ENCODE measurements at regions not wholly inside any gene's neighbourhood (a gene's known extent, or its start where the extent isn't known, plus 50 kb on each side); places are given as distances from the start of the nearest gene placed in this dataset.

DNA sequence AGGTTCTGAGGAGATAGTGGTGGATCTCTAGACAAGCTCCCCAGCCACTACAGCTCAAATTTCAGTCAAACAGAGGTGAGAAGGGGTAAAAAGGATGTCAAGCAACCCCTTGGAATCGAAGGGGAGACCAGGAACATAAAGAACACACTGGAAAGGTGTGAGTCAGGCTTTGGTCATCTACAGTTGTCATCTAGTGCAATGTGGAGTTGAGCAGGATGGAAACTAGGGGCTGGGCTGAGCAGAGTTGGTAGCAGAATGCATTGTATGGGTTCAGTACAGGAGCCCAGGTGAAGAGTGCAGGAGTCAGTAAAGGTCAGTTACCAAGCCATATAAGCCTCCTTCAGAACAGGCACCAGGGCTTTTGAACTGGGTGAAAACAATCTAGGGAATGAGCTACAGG lies 52.7 kb upstream of the VAV3 start:
- TF ChIP-seq, protein P1, sequence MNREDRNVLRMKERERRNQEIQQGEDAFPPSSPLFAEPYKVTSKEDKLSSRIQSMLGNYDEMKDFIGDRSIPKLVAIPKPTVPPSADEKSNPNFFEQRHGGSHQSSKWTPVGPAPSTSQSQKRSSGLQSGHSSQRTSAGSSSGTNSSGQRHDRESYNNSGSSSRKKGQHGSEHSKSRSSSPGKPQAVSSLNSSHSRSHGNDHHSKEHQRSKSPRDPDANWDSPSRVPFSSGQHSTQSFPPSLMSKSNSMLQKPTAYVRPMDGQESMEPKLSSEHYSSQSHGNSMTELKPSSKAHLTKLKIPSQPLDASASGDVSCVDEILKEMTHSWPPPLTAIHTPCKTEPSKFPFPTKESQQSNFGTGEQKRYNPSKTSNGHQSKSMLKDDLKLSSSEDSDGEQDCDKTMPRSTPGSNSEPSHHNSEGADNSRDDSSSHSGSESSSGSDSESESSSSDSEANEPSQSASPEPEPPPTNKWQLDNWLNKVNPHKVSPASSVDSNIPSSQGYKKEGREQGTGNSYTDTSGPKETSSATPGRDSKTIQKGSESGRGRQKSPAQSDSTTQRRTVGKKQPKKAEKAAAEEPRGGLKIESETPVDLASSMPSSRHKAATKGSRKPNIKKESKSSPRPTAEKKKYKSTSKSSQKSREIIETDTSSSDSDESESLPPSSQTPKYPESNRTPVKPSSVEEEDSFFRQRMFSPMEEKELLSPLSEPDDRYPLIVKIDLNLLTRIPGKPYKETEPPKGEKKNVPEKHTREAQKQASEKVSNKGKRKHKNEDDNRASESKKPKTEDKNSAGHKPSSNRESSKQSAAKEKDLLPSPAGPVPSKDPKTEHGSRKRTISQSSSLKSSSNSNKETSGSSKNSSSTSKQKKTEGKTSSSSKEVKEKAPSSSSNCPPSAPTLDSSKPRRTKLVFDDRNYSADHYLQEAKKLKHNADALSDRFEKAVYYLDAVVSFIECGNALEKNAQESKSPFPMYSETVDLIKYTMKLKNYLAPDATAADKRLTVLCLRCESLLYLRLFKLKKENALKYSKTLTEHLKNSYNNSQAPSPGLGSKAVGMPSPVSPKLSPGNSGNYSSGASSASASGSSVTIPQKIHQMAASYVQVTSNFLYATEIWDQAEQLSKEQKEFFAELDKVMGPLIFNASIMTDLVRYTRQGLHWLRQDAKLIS (CRISPR knock-in tag; IDR thresholded peaks at IDR 0.05; ENCODE audit: borderline replicate concordance) = no peak
- TF ChIP-seq, protein P2, sequence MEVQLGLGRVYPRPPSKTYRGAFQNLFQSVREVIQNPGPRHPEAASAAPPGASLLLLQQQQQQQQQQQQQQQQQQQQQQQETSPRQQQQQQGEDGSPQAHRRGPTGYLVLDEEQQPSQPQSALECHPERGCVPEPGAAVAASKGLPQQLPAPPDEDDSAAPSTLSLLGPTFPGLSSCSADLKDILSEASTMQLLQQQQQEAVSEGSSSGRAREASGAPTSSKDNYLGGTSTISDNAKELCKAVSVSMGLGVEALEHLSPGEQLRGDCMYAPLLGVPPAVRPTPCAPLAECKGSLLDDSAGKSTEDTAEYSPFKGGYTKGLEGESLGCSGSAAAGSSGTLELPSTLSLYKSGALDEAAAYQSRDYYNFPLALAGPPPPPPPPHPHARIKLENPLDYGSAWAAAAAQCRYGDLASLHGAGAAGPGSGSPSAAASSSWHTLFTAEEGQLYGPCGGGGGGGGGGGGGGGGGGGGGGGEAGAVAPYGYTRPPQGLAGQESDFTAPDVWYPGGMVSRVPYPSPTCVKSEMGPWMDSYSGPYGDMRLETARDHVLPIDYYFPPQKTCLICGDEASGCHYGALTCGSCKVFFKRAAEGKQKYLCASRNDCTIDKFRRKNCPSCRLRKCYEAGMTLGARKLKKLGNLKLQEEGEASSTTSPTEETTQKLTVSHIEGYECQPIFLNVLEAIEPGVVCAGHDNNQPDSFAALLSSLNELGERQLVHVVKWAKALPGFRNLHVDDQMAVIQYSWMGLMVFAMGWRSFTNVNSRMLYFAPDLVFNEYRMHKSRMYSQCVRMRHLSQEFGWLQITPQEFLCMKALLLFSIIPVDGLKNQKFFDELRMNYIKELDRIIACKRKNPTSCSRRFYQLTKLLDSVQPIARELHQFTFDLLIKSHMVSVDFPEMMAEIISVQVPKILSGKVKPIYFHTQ (CRISPR knock-in tag; IDR thresholded peaks at IDR 0.05) = no peak
- TF ChIP-seq ELF4 (CRISPR knock-in tag; IDR thresholded peaks at IDR 0.05; ENCODE audit: low read depth) = no peak
- TF ChIP-seq, protein P3, sequence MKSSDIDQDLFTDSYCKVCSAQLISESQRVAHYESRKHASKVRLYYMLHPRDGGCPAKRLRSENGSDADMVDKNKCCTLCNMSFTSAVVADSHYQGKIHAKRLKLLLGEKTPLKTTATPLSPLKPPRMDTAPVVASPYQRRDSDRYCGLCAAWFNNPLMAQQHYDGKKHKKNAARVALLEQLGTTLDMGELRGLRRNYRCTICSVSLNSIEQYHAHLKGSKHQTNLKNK (CRISPR knock-in tag; IDR thresholded peaks at IDR 0.05) = no peak
- TF ChIP-seq, protein P4, sequence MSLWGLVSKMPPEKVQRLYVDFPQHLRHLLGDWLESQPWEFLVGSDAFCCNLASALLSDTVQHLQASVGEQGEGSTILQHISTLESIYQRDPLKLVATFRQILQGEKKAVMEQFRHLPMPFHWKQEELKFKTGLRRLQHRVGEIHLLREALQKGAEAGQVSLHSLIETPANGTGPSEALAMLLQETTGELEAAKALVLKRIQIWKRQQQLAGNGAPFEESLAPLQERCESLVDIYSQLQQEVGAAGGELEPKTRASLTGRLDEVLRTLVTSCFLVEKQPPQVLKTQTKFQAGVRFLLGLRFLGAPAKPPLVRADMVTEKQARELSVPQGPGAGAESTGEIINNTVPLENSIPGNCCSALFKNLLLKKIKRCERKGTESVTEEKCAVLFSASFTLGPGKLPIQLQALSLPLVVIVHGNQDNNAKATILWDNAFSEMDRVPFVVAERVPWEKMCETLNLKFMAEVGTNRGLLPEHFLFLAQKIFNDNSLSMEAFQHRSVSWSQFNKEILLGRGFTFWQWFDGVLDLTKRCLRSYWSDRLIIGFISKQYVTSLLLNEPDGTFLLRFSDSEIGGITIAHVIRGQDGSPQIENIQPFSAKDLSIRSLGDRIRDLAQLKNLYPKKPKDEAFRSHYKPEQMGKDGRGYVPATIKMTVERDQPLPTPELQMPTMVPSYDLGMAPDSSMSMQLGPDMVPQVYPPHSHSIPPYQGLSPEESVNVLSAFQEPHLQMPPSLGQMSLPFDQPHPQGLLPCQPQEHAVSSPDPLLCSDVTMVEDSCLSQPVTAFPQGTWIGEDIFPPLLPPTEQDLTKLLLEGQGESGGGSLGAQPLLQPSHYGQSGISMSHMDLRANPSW (CRISPR knock-in tag; conservative IDR thresholded peaks at IDR 0.05; ENCODE audit: low read depth) = no peak
- no peak for TF ChIP-seq CBFB (CRISPR knock-in tag; IDR thresholded peaks at IDR 0.05; ENCODE audit: low read depth)
- no peak for TF ChIP-seq ATF1 (CRISPR knock-in tag; IDR thresholded peaks at IDR 0.05)
- TF ChIP-seq NFATC4 (CRISPR knock-in tag; IDR thresholded peaks at IDR 0.05) = no peak
- TF ChIP-seq, protein P5, sequence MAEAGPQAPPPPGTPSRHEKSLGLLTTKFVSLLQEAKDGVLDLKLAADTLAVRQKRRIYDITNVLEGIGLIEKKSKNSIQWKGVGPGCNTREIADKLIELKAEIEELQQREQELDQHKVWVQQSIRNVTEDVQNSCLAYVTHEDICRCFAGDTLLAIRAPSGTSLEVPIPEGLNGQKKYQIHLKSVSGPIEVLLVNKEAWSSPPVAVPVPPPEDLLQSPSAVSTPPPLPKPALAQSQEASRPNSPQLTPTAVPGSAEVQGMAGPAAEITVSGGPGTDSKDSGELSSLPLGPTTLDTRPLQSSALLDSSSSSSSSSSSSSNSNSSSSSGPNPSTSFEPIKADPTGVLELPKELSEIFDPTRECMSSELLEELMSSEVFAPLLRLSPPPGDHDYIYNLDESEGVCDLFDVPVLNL (CRISPR knock-in tag; IDR thresholded peaks at IDR 0.05; ENCODE audit: borderline replicate concordance, low read depth) = no peak
- TF ChIP-seq GTF2I (CRISPR knock-in tag; conservative IDR thresholded peaks at IDR 0.05) = no peak
- TF ChIP-seq CREM (CRISPR knock-in tag; IDR thresholded peaks at IDR 0.05) = no peak
- TF ChIP-seq GRHL2 (CRISPR knock-in tag; IDR thresholded peaks at IDR 0.05; ENCODE audit: insufficient replicate concordance, severe bottlenecking) = no peak
- ATAC-seq (no peak), DNase-seq (ENCODE audit: low spot score) (no peak)
- Mint-ChIP-seq H3K27ac (no peak overlapping the region; the same call in 1 of the 2 replicates), H3K27me3 (ENCODE audit: low read depth) (no peaks in the 10 kb centered on the region; the same call in 1 of the 2 replicates), H3K4me1 (no peaks in the 10 kb centered on the region), H3K36me3 (no peaks in the 10 kb centered on the region; the same call in 1 of the 2 replicates), H3K4me3 (no peak overlapping the region), H3K9me3 (peaks cover 33% of the 10 kb centered on the region)
- CTCF ChIA-PET = no interaction called here
- POLR2A ChIA-PET = no interaction called here

DNA sequence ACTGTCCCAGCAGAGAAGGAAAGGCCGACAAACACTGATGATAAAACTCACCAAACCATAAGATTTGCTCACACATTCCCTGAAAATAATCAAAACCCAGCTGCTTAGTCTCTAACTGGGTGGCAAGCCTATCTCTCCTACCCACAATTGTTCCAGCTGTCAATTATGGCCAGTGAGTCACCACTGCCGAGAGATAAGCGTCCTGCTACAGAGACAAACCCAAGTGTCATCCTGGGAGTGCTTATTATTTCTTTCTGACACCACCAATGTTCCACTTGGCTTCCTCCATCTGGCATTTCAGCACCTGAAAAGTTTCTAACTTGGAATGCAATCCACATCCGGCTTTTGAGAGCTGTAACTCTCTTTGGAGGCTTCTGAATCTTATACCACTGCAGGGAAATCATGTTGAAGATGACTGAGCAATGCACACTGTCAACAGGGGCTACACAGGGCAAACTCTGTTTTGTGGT lies 51.5 kb upstream of the VAV3 start:
- CTCF ChIA-PET = no interaction called here
- no peak for ATAC-seq
- no peaks in the 10 kb centered on the region for H3K36me3 Mint-ChIP-seq
- POLR2A ChIA-PET = interaction anchor here (0.6 kb wide), 1 partner anchor 30 kb away, joined by 3 read pairs; no protein-coding TSS in a partner anchor
- no peaks in the 10 kb centered on the region; the same call in 1 of the 2 replicates for H3K27me3 Mint-ChIP-seq (ENCODE audit: low read depth)
- no peaks in the 10 kb centered on the region for H3K4me1 Mint-ChIP-seq
- H3K4me3 Mint-ChIP-seq = no peak overlapping the region
- no peak for DNase-seq (ENCODE audit: low spot score)
- H3K27ac Mint-ChIP-seq = no peak overlapping the region
- peaks cover 23% of the 10 kb centered on the region for H3K9me3 Mint-ChIP-seq
- no peak for TF ChIP-seq CBFB (CRISPR knock-in tag; IDR thresholded peaks at IDR 0.05; ENCODE audit: low read depth)
- no peak for TF ChIP-seq ATF1 (CRISPR knock-in tag; IDR thresholded peaks at IDR 0.05)
- TF ChIP-seq, protein P6, sequence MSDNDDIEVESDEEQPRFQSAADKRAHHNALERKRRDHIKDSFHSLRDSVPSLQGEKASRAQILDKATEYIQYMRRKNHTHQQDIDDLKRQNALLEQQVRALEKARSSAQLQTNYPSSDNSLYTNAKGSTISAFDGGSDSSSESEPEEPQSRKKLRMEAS (CRISPR knock-in tag; IDR thresholded peaks at IDR 0.05) = no peak
- no peak for TF ChIP-seq SOX15 (CRISPR knock-in tag; IDR thresholded peaks at IDR 0.05)
- TF ChIP-seq, protein P7, sequence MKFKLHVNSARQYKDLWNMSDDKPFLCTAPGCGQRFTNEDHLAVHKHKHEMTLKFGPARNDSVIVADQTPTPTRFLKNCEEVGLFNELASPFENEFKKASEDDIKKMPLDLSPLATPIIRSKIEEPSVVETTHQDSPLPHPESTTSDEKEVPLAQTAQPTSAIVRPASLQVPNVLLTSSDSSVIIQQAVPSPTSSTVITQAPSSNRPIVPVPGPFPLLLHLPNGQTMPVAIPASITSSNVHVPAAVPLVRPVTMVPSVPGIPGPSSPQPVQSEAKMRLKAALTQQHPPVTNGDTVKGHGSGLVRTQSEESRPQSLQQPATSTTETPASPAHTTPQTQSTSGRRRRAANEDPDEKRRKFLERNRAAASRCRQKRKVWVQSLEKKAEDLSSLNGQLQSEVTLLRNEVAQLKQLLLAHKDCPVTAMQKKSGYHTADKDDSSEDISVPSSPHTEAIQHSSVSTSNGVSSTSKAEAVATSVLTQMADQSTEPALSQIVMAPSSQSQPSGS (CRISPR knock-in tag; IDR thresholded peaks at IDR 0.05; ENCODE audit: borderline replicate concordance, low read depth) = no peak
- TF ChIP-seq NFE2L1 (CRISPR knock-in tag; IDR thresholded peaks at IDR 0.05) = no peak
- no peak for TF ChIP-seq RELA (CRISPR knock-in tag; IDR thresholded peaks at IDR 0.05; ENCODE audit: borderline replicate concordance)
- no peak for TF ChIP-seq TEAD1 (CRISPR knock-in tag; IDR thresholded peaks at IDR 0.05)
- TF ChIP-seq, protein P8, sequence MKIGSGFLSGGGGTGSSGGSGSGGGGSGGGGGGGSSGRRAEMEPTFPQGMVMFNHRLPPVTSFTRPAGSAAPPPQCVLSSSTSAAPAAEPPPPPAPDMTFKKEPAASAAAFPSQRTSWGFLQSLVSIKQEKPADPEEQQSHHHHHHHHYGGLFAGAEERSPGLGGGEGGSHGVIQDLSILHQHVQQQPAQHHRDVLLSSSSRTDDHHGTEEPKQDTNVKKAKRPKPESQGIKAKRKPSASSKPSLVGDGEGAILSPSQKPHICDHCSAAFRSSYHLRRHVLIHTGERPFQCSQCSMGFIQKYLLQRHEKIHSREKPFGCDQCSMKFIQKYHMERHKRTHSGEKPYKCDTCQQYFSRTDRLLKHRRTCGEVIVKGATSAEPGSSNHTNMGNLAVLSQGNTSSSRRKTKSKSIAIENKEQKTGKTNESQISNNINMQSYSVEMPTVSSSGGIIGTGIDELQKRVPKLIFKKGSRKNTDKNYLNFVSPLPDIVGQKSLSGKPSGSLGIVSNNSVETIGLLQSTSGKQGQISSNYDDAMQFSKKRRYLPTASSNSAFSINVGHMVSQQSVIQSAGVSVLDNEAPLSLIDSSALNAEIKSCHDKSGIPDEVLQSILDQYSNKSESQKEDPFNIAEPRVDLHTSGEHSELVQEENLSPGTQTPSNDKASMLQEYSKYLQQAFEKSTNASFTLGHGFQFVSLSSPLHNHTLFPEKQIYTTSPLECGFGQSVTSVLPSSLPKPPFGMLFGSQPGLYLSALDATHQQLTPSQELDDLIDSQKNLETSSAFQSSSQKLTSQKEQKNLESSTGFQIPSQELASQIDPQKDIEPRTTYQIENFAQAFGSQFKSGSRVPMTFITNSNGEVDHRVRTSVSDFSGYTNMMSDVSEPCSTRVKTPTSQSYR (CRISPR knock-in tag; IDR thresholded peaks at IDR 0.05) = no peak
